ENCODE measurements at regions not wholly inside any gene's neighbourhood (a gene's known extent, or its start where the extent isn't known, plus 50 kb on each side); places are given as distances from the start of the nearest gene placed in this dataset.

- no peak overlapping the region for H3K27ac ChIP-seq (ENCODE audit: low read depth, low read length)
- H3K4me3 ChIP-seq (ENCODE audit: low read length), result no peak overlapping the region
Measured at GRCh38 chr5:116359592-116359991, 215.0 kb downstream of the SEMA6A start.

GRCh38 chr5:116358911-116359418 lies 215.7 kb downstream of the SEMA6A start:
- Histone ChIP-seq H3K36me3 (ENCODE audit: control insufficient read depth, insufficient read depth, low read length) (no peaks in the 10 kb centered on the region), H3K4me3 (ENCODE audit: low read length) (no peak overlapping the region), H3K4me1 (ENCODE audit: control insufficient read depth, insufficient read depth, low read length) (peaks cover 14% of the 10 kb centered on the region), H3K27me3 (ENCODE audit: control insufficient read depth, insufficient read depth, low read length) (no peaks in the 10 kb centered on the region), H3K27ac (ENCODE audit: low read depth, low read length) (no peak overlapping the region), H3K9ac (ENCODE audit: low read length) (no peak overlapping the region)

More at GRCh38 chr5:116359592-116359991, 215.0 kb downstream of the SEMA6A start:
- Histone ChIP-seq H3K9ac (ENCODE audit: low read length) (no peak overlapping the region), H3K27me3 (ENCODE audit: control insufficient read depth, insufficient read depth, low read length) (no peaks in the 10 kb centered on the region), H3K4me1 (ENCODE audit: control insufficient read depth, insufficient read depth, low read length) (peaks cover 14% of the 10 kb centered on the region), H3K36me3 (ENCODE audit: control insufficient read depth, insufficient read depth, low read length) (no peaks in the 10 kb centered on the region)

GRCh38 chr5:116358015-116358523 lies 216.6 kb downstream of the SEMA6A start:
- H3K4me1 ChIP-seq (ENCODE audit: control insufficient read depth, insufficient read depth, low read length), result peaks cover 14% of the 10 kb centered on the region
- H3K27ac ChIP-seq (ENCODE audit: low read depth, low read length), result no peak overlapping the region
- no peaks in the 10 kb centered on the region for H3K36me3 ChIP-seq (ENCODE audit: control insufficient read depth, insufficient read depth, low read length)
- H3K4me3 ChIP-seq (ENCODE audit: low read length), result no peak overlapping the region
- H3K9ac ChIP-seq (ENCODE audit: low read length), result no peak overlapping the region
- no peaks in the 10 kb centered on the region for H3K27me3 ChIP-seq (ENCODE audit: control insufficient read depth, insufficient read depth, low read length)

- Histone ChIP-seq H3K36me3 (ENCODE audit: control insufficient read depth, insufficient read depth, low read length) (no peaks in the 10 kb centered on the region), H3K4me1 (ENCODE audit: control insufficient read depth, insufficient read depth, low read length) (peaks cover 11% of the 10 kb centered on the region), H3K9ac (ENCODE audit: low read length) (no peak overlapping the region), H3K27me3 (ENCODE audit: control insufficient read depth, insufficient read depth, low read length) (no peaks in the 10 kb centered on the region), H3K4me3 (ENCODE audit: low read length) (no peak overlapping the region), H3K27ac (ENCODE audit: low read depth, low read length) (no peak overlapping the region)
Measured at GRCh38 chr5:116355819-116356601, 218.6 kb downstream of the SEMA6A start.

GRCh38 chr5:116354699-116355098 lies 219.9 kb downstream of the SEMA6A start:
- Histone ChIP-seq H3K36me3 (ENCODE audit: control insufficient read depth, insufficient read depth, low read length) (no peaks in the 10 kb centered on the region), H3K27ac (ENCODE audit: low read depth, low read length) (no peak overlapping the region), H3K4me1 (ENCODE audit: control insufficient read depth, insufficient read depth, low read length) (peaks cover 1% of the 10 kb centered on the region)

GRCh38 chr5:116347657-116348056 lies 227.0 kb downstream of the SEMA6A start:
- no peak overlapping the region for H3K9ac ChIP-seq (ENCODE audit: low read length)
- no peaks in the 10 kb centered on the region for H3K4me1 ChIP-seq (ENCODE audit: control insufficient read depth, insufficient read depth, low read length)
- no peak overlapping the region for H3K4me3 ChIP-seq (ENCODE audit: low read length)
- no peak overlapping the region for H3K27ac ChIP-seq (ENCODE audit: low read depth, low read length)
- H3K36me3 ChIP-seq (ENCODE audit: control insufficient read depth, insufficient read depth, low read length), result no peaks in the 10 kb centered on the region
- no peaks in the 10 kb centered on the region for H3K27me3 ChIP-seq (ENCODE audit: control insufficient read depth, insufficient read depth, low read length)

More at GRCh38 chr5:116354699-116355098, 219.9 kb downstream of the SEMA6A start:
- Histone ChIP-seq H3K4me3 (ENCODE audit: low read length) (no peak overlapping the region), H3K9ac (ENCODE audit: low read length) (no peak overlapping the region), H3K27me3 (ENCODE audit: control insufficient read depth, insufficient read depth, low read length) (no peaks in the 10 kb centered on the region)

- no peak overlapping the region for H3K9ac ChIP-seq (ENCODE audit: low read length)
- H3K27ac ChIP-seq (ENCODE audit: low read depth, low read length), result no peak overlapping the region
- no peaks in the 10 kb centered on the region for H3K4me1 ChIP-seq (ENCODE audit: control insufficient read depth, insufficient read depth, low read length)
- no peaks in the 10 kb centered on the region for H3K27me3 ChIP-seq (ENCODE audit: control insufficient read depth, insufficient read depth, low read length)
- no peaks in the 10 kb centered on the region for H3K36me3 ChIP-seq (ENCODE audit: control insufficient read depth, insufficient read depth, low read length)
- no peak overlapping the region for H3K4me3 ChIP-seq (ENCODE audit: low read length)
Measured at GRCh38 chr5:116343961-116344360, 230.7 kb downstream of the SEMA6A start.

Data from rectal smooth muscle tissue (tissue), 1 donor.